ENCODE measurements at regions not wholly inside any gene's neighbourhood (a gene's known extent, or its start where the extent isn't known, plus 50 kb on each side); places are given as distances from the start of the nearest gene placed in this dataset.
"Not testable (repeated sequence)": the region's sequence is repeated elsewhere in the genome, so short reads cannot be mapped to it uniquely, and the experiment has no call there.

GRCh38 chr4:96342790-96343455 lies 503.0 kb downstream of the PDHA2 start:
- DNase-seq, result no peak

DNA sequence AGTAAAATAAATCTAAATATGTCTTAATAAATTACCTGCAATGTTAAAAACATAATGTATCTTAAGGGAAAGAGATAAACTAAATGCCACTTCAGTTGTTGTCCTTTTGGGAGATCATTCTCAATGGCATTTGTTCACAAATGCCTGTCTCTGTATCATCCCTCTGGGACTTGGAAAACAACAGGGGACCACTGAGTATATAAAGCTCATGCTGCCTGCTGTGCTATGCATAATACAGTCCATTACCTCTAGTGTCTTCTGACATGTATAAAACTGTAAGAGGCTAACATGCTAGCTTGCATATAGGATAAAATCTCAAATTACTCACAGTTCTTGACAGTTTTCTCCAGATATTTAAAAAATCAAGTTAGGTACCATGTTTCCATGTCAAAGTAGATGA lies 503.9 kb downstream of the PDHA2 start:
- DNase-seq, result no peak

DNA sequence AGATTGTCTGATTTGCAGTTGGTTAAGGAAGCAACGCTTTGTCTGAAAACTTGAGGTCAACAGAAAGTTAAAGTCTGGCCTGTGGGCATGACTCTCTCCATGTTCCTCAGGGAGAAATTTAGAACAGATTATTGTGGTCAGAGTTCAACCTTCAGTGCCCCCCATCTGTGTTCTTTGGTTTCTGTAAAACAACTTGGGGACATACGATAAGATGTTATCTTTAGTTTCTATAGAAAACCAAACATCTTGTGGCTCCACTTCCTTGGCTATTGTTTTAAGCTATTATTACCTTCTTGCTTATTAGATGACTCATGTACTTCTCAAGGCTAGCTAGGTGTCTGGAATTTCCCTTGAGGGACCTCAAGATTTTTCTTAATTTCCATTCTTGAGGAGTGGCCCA lies 507.7 kb downstream of the PDHA2 start:
- no peak for DNase-seq

GRCh38 chr4:96352051-96352517 lies 512.2 kb downstream of the PDHA2 start:
- no peak for DNase-seq

GRCh38 chr4:96354036-96354712 lies 514.3 kb downstream of the PDHA2 start:
- DNase-seq, result no peak

GRCh38 chr4:96355414-96355813 lies 515.5 kb downstream of the PDHA2 start:
- no peak for DNase-seq

- DNase-seq, result no peak
Measured at GRCh38 chr4:96356591-96357370, 516.9 kb downstream of the PDHA2 start.

GRCh38 chr4:96366632-96367031 lies 526.7 kb downstream of the PDHA2 start:
- DNase-seq, result no peak

DNA sequence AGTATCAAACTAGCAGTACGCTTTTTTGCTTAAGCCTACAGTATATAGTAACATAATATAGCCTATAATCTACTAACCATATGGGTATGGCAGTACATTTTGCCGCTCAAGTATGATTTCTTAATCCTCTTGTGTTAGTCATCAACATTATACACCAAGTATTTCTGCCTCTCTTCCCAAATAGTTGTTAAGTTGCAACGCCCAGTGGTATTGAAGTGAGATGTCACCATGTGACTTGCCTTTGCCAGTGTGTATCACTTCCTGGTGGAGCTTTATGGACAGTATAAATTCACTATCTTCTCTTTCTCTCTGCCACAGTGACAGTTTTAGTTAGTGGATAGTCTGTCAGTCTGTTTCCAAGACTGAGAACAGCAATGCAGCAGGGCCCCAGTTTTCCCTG lies 535.5 kb downstream of the PDHA2 start:
- DNase-seq, result no peak

DNA sequence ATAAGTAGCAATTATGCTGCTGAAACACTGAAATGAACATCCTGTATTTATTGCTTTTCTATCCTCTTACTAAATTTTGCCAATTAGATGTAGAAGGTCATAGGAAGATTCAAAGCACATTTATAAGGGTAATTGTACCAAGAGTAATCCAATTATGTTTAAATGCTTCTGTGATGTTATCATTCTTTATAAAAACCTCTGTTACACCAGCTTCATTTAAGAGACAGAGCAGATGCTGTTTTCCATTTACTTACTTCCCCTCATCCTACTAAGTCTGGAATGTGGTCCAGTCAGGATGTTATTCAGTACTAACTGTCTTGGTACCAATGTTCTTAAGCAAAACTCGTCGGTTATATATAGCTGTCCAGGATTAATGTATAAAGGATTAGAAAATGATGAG lies 539.6 kb downstream of the PDHA2 start:
- no peak for DNase-seq

- DNase-seq, result no peak
Measured at GRCh38 chr4:96380106-96380505, 540.2 kb downstream of the PDHA2 start.

GRCh38 chr4:96383349-96383748 lies 543.5 kb downstream of the PDHA2 start:
- DNase-seq, result no peak

DNA sequence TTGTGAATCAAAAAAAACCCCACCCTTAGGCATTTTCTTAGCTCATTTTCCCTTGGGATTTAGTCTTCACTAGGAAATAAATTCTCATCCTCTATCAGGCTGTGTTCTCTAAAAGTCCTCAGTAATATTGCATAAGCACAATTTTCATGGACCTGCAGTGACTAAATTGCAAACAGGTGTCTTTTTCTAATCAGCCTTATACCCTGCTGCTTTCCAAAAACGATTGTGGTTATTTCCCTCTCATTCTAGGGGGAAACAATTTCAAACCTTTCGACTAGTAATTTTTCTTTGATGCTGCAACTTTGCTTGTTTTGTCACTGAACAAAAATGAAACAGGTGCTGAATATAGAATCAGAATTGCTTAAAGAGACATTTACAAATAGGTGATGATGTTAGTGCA lies 549.9 kb downstream of the PDHA2 start:
- DNase-seq, result no peak

DNA sequence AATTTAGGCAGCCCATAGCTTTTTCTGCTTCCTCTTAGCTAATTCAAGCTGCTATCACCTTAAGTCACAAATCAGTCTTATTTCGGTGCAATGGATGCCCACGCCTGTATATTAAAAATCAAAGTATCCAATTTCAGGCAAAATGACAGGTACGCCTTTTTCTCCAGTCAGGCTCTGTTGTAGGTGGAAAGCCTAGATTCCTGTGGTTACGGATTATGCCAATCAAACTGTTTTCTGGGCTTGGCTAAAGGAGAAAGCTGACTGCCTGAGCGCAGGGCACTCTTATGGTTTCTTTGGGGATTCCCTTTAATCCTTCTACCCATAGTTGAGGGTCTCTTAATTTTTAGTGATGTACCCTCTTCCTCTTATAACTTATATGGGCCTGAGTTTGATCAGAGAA lies 550.5 kb downstream of the PDHA2 start:
- DNase-seq, result no peak

DNA sequence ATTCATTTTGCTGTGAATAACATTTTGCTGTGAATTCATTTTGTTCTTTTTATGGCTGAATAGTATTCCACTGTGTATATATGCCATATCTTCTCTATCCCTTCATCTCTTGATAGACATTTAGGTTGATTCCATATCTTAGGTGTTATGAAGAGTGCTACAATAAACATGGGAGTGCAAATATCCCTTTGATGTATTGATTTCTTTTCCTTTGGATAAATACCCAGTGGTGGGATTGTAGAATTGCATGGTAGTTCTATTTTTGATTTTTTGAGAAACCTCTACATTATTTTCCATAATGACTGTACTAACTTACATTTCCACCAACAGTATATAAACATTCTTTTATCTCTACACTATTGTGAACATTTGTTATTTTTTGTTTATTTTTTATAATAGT lies 555.9 kb downstream of the PDHA2 start:
- no peak for DNase-seq

DNA sequence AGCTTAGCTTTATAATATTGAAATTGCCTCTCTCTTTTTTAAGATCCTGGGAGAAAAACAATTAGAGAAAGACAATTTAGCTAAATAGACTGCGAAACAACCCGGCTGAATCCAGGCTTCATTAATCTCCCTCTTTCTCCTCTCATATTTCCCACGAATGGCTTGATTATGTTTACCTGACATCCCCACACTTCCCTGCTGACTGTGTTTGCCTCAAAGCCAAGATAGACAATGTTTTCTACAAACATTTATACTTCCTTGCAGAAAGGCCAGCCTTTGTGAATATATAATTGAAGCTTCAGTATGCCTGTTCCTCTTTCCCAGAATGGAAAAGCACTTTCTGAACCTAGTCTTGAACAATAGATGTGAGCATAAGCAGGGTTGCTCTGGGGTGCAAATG lies 566.8 kb downstream of the PDHA2 start:
- DNase-seq, result no peak

DNA sequence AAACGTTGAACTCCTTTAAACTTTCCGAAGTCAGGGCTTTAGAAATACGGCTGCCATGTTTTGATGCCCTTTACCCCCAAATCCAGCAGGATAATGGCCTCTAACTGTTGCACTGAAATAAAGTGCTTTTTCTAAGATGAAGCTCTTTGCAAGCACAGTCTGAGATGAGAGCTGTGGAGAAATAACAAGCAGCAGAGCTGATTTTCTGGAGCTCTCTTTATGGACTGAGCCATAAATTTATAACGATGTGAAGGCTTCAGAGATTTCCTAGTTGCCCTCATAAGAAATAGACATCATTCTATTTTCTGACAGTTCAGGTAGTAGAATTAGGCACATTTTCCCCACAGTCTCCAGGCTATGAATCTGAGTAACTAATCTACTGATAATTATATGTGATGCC lies 567.3 kb downstream of the PDHA2 start:
- DNase-seq, result no peak

DNA sequence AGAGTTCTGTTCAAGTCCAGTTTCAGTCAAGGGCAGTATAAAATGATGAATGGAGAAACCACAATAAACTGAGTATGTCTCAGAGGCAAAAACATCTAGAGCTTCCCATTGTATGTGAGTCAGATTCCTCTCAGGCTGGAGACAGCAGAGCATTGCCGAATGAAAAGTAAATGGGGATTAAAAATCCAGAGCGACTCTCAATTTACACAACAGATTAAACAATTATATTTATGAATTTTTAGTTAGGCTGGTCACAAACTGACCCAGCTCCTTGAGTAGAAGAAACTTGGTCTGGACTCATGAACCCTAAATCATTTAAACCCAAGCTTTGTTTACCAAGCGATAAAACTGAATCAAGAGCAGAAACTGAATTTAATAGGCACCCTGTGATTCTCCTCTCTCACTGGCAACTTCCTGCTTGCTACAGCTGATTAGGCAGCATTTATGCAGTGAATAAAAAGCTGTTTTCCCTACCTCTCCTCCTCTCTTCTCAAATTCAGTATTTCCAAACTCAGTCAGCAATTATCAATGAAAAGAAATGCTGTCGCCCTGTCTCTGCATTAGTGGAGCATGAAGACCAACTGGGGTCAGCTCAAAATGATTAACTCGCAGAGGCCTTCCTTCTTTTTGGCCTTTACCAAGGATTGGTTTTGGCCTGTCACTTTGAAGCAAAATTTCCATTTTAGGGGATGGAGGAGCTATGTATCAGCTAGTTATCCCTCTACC lies 568.0 kb downstream of the PDHA2 start:
- no peak for DNase-seq

- not testable (repeated sequence) for DNase-seq
Measured at GRCh38 chr4:96414853-96415252, 575.0 kb downstream of the PDHA2 start.

DNA sequence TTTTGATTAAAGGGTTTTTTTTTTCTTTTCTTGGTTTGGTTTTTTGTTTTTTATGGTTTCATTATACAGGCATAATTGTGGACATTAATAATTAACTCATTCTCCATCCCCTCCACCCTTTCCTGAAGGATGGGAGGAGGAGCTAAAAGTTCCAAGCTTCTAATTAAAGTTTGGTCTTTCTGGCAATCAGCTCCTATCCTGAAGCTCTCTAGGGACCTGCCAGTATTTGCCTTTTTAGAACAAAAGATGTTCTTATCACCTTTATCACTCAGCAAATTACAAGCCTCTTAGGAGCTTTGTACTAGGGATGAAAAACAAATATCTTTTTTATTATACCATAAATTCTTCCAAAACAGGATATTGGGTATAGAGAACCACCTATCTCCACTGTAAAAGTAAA lies 589.8 kb downstream of the PDHA2 start:
- DNase-seq, result no peak

- no peak for DNase-seq
Measured at GRCh38 chr4:96431094-96431493, 591.2 kb downstream of the PDHA2 start.

GRCh38 chr4:96448315-96448872 lies 608.5 kb downstream of the PDHA2 start:
- DNase-seq, result no peak

Data from activated T-cell treated with anti-CD3 and anti-CD28 coated beads, Interleukin-2, amount 50 U/mL, for 48 hours (primary cell).